HG02588 (cell line): ENCODE measurements at regions not wholly inside any gene's neighbourhood (a gene's known extent, or its start where the extent isn't known, plus 50 kb on each side); places are given as distances from the start of the nearest gene placed in this dataset.
A peak's percentile ranks its signal among the peaks of the same experiment; 100 is the strongest.

Experiments used
- ATAC-seq: cut with Tn5 transposase; IDR thresholded peaks from one replicate; pipeline ENCODE4 v1.9.1; 2021; ENCODE audit warnings: mild to moderate bottlenecking, moderate library complexity; ENCODE audit not compliant: unreplicated experiment

- no peak for ATAC-seq
These were observed 120.6 kb downstream of the MAB21L3 start for GRCh38 chr1:116231752-116232151.

- no peak for ATAC-seq
These were observed 121.9 kb downstream of the MAB21L3 start for GRCh38 chr1:116232989-116233514.

- no peak for ATAC-seq
These were observed 123.2 kb downstream of the MAB21L3 start for GRCh38 chr1:116234429-116234828.

GRCh38 chr1:116239916-116240315 lies 128.7 kb downstream of the MAB21L3 start:
- ATAC-seq: no peak

GRCh38 chr1:116242741-116243140 lies 130.3 kb upstream of the ATP1A1 start:
- no peak for ATAC-seq

DNA sequence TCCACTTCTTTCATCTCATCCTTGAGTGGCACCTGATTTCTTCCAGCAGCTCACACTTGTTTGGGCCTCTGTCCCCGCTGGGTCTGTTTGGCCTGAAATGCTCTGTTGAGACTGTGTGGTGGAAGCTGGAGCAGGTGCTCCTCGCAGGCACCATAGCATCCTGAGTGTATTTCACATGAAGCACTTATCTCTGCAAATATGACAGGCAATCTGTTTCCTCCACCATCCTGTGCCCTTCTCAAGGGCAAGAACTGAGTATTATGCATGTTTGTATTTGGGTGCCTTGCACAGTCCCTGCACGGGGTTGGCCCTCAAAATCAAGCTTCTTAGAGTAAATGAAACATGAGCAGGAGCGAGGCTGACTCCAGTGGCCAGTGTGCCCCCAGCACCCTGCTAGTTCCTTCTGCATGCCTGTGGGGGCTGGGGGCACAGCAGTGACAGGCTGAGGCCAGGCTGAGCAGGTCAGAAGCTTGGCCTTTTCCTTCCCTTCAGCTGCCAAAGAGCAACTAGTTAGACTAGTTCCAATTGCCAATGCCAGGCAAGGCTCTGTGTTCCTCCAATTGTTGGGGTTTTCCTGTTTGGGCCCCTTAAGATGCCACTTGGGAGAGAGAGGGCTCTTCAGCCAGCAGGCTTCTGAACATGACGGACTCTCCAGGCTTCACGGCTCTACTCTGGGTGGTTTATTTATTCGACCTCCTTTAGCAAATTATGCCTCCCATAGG lies 129.6 kb upstream of the ATP1A1 start:
- ATAC-seq: no peak

- no peak for ATAC-seq
These were observed 126.9 kb upstream of the ATP1A1 start for GRCh38 chr1:116246174-116246573.

- ATAC-seq: no peak
These were observed 120.8 kb upstream of the ATP1A1 start for GRCh38 chr1:116252271-116252670.

GRCh38 chr1:116252785-116253184 lies 120.3 kb upstream of the ATP1A1 start:
- no peak for ATAC-seq

DNA sequence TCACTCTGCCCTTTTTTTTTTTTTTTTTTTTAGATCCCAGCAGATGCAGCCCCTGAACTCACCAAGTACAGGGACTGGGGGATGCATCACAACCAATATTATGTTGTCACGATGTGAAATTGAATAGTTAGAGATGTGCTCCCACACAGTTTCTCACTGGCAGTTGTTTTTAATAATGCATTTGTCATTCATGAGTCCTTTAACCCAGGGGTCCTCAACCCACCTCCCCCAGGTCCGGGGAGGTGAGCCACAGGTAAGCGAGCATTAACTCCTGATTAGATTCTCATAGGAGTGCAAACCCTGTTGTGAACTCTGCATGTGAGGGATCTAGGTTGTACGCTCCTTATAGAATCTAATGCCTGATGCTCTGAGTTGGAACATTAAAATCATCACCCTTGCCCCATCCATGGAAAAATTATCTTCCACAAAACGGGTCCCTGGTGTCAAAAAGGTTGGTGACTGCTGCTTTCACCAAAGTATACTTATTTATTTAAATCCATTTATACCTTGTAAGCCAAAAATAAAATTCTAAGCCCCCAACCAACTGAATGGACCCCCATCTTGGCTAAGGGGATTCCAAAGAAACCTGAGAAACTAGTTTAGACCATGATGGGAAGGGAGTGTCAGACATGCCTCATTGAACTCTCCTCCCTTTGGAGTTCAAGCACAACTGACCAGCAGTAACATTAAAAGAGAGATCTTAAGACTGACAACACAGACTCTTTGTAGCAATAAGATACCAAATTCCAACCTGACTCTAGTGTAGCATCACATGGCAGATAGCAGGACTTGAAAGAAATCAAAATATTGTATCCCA lies 119.3 kb upstream of the ATP1A1 start:
- ATAC-seq: no peak

GRCh38 chr1:116254776-116255175 lies 118.3 kb upstream of the ATP1A1 start:
- ATAC-seq: no peak

DNA sequence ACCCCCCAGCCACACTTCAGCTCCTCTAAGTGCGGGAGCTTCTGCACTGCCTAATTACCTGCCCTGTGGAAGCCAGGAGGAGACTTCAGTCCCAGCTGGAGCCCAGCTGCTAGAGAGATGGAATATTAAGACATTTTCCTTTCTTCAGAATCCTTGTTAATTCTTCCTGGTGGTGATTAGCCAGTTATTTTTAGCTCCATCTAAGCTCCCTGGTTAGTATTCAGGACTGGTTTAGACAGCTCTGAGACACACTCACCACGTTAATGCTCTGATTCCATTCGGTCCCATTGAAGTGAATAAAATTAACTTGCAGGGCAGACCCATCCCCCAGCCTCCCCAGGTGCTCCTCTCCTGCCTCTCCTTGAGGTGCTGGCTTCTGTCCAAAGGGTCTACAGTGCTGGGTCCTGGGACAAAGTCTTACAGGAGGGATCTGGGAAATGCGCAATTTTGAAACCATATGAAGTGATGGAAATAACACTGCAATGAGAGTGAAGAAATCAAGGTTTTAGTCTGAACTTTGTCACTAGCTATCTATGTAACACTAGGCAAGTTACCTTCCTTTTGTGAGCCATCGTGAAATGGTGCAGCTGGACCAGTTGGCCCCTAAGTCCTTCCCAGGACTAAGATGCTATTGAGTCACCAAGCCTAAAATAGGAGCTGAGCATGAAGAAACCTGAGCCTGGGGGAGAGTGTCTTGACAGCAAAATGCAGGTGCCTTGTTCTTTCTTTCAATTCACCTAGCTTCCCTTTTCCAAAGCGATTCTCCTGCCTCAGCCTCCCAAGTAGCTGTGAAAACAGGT lies 117.4 kb upstream of the ATP1A1 start:
- no peak for ATAC-seq

DNA sequence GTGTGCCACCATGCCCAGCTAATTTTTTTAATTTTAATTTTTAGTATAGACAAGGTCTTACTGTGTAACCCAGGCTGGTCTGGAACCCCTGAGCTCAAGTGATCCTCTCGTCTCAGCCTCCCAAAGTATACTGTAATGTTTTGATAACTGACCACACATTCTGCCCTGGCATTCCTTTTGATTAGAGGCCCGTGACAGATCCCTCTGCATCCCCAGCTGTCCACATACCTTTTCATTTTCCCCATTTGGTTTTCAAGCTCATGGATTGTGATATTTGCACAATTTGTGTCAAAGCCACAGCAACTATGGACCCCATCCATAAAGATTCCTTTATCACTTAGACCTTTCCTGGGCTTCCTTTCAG lies 116.8 kb upstream of the ATP1A1 start:
- ATAC-seq: no peak

DNA sequence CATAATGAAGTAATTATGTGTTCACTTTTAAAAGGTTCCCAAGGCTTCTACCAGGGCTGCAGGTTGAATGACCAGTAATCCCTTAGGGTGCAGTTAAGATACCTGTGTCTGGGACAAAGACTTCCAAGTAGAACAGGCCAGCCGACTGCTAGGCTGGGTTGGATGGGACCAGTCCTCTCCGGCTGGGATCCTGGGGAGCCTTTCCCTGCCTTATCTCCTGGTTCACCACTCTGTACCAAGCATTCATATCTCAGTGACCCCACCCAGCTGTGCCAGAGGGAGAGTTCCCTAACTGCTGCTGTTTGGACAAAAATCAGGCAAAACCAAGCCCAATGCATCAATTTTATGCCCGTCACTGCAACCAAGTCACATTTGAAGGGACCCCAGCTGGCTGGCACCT lies 116.2 kb upstream of the ATP1A1 start:
- no peak for ATAC-seq

DNA sequence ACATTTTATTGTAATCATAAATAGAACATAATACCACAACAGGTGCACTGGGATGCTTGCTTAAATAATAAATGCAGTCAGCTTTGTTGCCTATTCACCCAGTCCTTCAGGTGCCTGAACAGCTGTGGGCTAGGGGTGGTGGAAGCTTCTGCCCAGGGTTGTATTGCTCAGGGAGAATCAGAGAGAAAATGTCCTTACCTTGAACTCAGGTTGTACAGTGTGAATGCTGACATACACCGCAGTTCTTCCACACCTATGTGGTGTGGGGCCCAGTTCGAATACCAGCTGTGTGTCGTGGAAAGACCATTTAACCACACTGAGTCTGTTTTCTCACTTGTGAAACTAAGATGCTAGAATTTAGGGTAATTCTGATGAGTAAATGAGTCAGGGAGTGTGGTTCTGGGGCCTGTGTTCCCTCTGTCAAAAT lies 115.7 kb upstream of the ATP1A1 start:
- ATAC-seq: peak; percentile 75

DNA sequence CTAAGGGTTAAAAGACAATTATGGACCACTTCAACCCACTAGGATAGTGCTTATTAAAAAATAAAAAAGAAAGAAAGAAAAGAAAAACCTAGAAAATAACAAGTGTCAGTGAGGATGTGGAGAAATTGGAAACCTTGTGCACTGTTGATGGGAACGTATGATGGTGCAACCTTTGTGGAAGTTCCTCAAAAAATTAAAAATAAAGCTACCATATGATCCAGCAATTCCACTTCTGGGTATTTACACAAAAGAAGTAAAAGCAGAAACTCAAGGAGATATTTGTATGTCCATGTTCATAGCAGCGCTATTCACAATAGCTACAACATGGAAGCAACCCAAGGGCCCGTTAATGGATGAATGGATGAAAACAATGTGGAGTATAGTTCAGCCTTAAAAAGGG lies 115.2 kb upstream of the ATP1A1 start:
- ATAC-seq: no peak

DNA sequence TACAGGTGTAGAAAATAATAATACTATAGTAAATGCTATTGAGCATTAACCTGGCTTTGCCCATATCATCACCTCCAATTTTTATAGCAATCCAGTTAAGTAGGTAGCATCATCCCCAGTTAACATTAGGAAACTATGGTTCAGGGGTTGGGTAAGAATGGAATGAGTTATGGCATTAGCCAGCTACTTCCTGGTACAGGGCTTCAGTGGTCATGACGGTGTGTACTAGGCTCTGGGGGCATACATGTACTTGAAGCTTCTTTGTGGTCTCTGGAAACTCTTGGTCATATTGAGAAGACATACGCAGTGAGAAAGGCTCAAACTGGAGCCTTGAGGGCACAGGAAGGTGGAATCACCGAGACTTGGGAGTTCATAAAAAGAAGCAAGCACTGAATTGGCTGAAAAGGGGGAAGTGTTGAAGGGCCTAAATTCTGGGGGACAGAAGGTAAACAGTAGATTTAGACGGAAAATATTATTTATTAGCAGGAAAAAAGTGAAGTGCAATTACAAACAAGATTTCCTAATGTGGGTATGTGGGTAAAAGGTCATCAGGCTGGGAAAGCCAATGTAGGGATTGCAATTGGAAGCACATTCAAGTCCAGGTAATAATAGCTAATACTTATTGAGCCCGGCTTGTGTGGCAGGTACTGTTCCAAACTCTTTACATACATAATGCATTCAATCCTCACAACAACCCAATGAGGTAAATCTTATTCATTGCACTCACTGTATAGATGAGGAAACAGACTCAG lies 114.2 kb upstream of the ATP1A1 start:
- ATAC-seq: no peak

DNA sequence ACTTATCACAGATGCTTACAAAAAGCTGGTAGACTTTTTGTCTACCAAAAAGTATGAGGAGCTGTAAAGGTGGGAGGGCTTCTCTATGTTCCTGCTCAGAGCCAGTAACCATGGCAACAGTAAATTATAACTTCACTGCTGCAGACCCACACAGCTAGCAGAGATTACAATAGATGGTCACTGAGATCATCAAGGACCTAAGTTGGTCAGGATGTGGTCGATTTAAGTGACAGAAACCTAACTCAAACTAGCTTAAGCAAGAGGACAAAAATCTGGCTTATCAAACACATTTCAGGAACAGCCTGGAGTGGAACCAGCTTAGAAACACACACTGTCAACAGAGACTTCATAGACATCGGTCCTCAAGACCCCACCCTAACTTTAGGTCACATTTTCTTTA lies 113.4 kb upstream of the ATP1A1 start:
- no peak for ATAC-seq

- no peak for ATAC-seq
These were observed 112.9 kb upstream of the ATP1A1 start for GRCh38 chr1:116260115-116260514.

DNA sequence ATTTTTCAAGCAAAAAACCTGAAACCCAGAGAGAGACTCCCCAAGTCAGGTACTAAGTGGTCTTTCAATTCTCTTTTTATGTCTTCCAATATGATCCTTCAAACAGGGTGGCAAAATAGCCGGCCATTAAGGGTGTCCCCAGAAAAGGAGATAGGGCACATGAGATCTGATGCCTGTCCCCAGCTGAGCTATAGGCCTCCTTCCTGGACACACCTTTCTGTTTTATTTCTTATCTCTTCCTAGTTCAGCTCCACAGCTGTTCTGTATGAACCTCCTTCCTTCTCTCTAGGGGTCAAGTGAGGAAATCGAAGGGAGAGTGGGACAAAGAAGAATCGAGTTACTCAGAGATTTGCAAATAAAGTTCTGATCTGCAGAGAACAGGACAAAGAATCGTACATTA lies 112.4 kb upstream of the ATP1A1 start:
- ATAC-seq: no peak

- ATAC-seq: no peak
These were observed 111.8 kb upstream of the ATP1A1 start for GRCh38 chr1:116261227-116261626.
